H1 (cell line): ENCODE measurements at regions not wholly inside any gene's neighbourhood (a gene's known extent, or its start where the extent isn't known, plus 50 kb on each side); places are given as distances from the start of the nearest gene placed in this dataset.

Experiments used
- CHD2 ChIP-seq: IDR thresholded peaks from 2 replicates; pipeline ENCODE4 v1.6.1; 2012; ENCODE audit warnings: low read length, improper control_type of control experiment
- CTCF ChIP-seq, 3 experiments: IDR thresholded peaks; 1 replicate in 2 of 3; 2 replicates in 1 of 3; pipeline versions ENCODE4 v1.5.1 to v1.6.1; 2011; ENCODE audit warnings: low read length in 3 of 3, mild to moderate bottlenecking in 3 of 3, inconsistent platforms in 2 of 3, low read depth in 1 of 3, moderate library complexity in 1 of 3; ENCODE audit not compliant: insufficient read depth in 1 of 3; ENCODE audit errors: control extremely low read depth in 1 of 3
- RAD21 ChIP-seq, 2 experiments: IDR thresholded peaks in 1 of 2; conservative IDR thresholded peaks in 1 of 2; 2 replicates each; pipeline ENCODE4 v1.6.1; 2011; ENCODE audit warnings: low read depth in 2 of 2, low read length in 2 of 2, improper control_type of control experiment in 1 of 2, inconsistent platforms in 1 of 2, mild to moderate bottlenecking in 1 of 2, moderate library complexity in 1 of 2

DNA sequence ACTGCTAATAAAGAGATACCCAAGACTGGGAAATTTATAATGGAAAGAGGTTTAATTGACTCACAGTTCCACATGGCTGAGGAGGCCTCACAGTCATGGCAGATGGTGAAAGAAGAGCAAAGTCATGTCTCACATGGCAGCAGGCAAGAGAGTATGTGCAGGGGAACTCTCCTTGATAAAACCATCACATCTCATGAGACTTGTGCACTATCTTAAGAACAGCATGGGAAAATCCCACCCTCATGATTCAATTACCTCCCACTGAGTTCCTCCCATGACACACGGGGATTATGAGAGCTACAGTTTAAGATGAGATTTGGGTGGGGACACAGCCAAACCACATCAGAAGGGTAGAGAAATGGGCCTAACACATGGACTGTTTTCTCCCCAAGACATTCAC is 156.3 kb downstream of the CCDC71L start:
- TF ChIP-seq CTCF (IDR thresholded peaks at IDR 0.05; ENCODE audit: control extremely low read depth in 1 of 3, insufficient read depth in 1 of 3, low read depth in 1 of 3, low read length in 3 of 3): no peak
- no peak for TF ChIP-seq CHD2
- TF ChIP-seq RAD21 (IDR thresholded peaks at IDR 0.05 in 1 of 2, conservative IDR thresholded peaks at IDR 0.05 in 1 of 2; ENCODE audit: low read depth in 2 of 2, low read length in 2 of 2): no peak
